H1 (cell line): ENCODE measurements at regions not wholly inside any gene's neighbourhood (a gene's known extent, or its start where the extent isn't known, plus 50 kb on each side); places are given as distances from the start of the nearest gene placed in this dataset.

Source experiments
- CTCF ChIA-PET: fragments of 300-600 bp; sonication (Branson Sonifier 250); formaldehyde crosslinking; loops from one replicate; lab custom pipeline; 2021; ENCODE audit not compliant: partially characterized antibody; lab: Charles Lee
- POLR2A ChIA-PET: fragments of 300-600 bp; sonication (Branson Sonifier 250); formaldehyde crosslinking; loops from one replicate; lab custom pipeline; 2021; ENCODE audit warnings: inconsistent platforms; ENCODE audit not compliant: partially characterized antibody; lab: Charles Lee
- DNase-seq, 2 experiments: peaks; one replicate each; pipeline versions ENCODE4 v3.0.0 to v3.0.0-alpha.2; 2010 to 2022; ENCODE audit warnings: low spot score in 2 of 2, low read depth in 1 of 2, mixed read lengths in 1 of 2
- FAIRE-seq: peaks from 2 replicates; lab custom pipeline; 2011; peaks lifted over from hg19 to GRCh38; lab: Jason Lieb, UNC
- H2AFZ ChIP-seq: 2 replicates; pipeline ENCODE4 v1.8.1; 2012; ENCODE audit warnings: low read length, inconsistent platforms
- H2AK5ac ChIP-seq: 2 replicates; pipeline ENCODE4 v1.6.1; 2013; ENCODE audit warnings: low read depth, low read length
- H2BK120ac ChIP-seq: replicated peaks from 2 replicates; pipeline ENCODE3; 2013; ENCODE audit warnings: low read depth, low read length, inconsistent platforms
- H2BK12ac ChIP-seq: 2 replicates; pipeline ENCODE4 v1.6.1; 2013; ENCODE audit warnings: low read depth, low read length
- H2BK15ac ChIP-seq: 2 replicates; pipeline ENCODE4 v1.6.1; 2013; ENCODE audit warnings: low read length
- H2BK20ac ChIP-seq: 2 replicates; pipeline ENCODE4 v1.6.1; 2013; ENCODE audit warnings: low read length
- H2BK5ac ChIP-seq: 2 replicates; pipeline ENCODE4 v1.6.1; 2013; ENCODE audit warnings: low read depth, low read length
- H3K14ac ChIP-seq: 2 replicates; pipeline ENCODE4 v1.6.1; 2013; ENCODE audit warnings: inconsistent platforms; ENCODE audit not compliant: insufficient read length
- H3K18ac ChIP-seq: 2 replicates; pipeline ENCODE4 v1.6.1; 2013; ENCODE audit warnings: low read length; ENCODE audit errors: extremely low read depth
- H3K23ac ChIP-seq: 2 replicates; pipeline ENCODE4 v1.6.1; 2013; ENCODE audit warnings: inconsistent platforms; ENCODE audit not compliant: insufficient read length
- H3K23me2 ChIP-seq: 2 replicates; pipeline ENCODE4 v1.6.1; 2013; ENCODE audit warnings: low read depth, low read length
- H3K27ac ChIP-seq: 2 replicates; pipeline ENCODE4 v1.6.1; 2011; ENCODE audit warnings: low read depth, low read length, inconsistent platforms
- H3K27me3 ChIP-seq, 4 experiments: replicated peaks in 1 of 4; 1 replicate in 1 of 4; 2 replicates in 3 of 4; pipeline versions ENCODE4 v1.6.1 to v1.8.1; 2011 to 2013; ENCODE audit warnings: low read length in 3 of 4, mild to moderate bottlenecking in 3 of 4, inconsistent platforms in 2 of 4, mixed read lengths in 2 of 4, moderate library complexity in 1 of 4; ENCODE audit not compliant: control insufficient read depth in 3 of 4, insufficient read depth in 3 of 4; ENCODE audit errors: extremely low read depth in 1 of 4
- H3K36me3 ChIP-seq, 4 experiments: 2 replicates each; pipeline versions ENCODE4 v1.6.1 to v1.8.1; 2011 to 2013; ENCODE audit warnings: mild to moderate bottlenecking in 4 of 4, low read length in 3 of 4, moderate library complexity in 2 of 4, control low read depth in 1 of 4, inconsistent platforms in 1 of 4; ENCODE audit not compliant: insufficient read depth in 4 of 4, control insufficient read depth in 2 of 4
- H3K4ac ChIP-seq: replicated peaks from 2 replicates; pipeline ENCODE3; 2013; ENCODE audit warnings: low read length, low read depth, mixed read lengths, inconsistent platforms; ENCODE audit not compliant: insufficient read length
- H3K4me1 ChIP-seq, 4 experiments: replicated peaks in 1 of 4; 1 replicate in 1 of 4; 2 replicates in 3 of 4; pipeline versions ENCODE4 v1.6.1 to v1.8.1; 2011 to 2013; ENCODE audit warnings: low read length in 3 of 4, inconsistent platforms in 2 of 4, mixed read lengths in 1 of 4; ENCODE audit not compliant: insufficient read depth in 4 of 4, control insufficient read depth in 3 of 4
- H3K4me2 ChIP-seq, 2 experiments: 2 replicates each; pipeline versions ENCODE4 v1.6.1 to v1.8.1; 2011 to 2013; ENCODE audit warnings: low read depth in 2 of 2, low read length in 2 of 2, control low read depth in 1 of 2, inconsistent platforms in 1 of 2, mild to moderate bottlenecking in 1 of 2; ENCODE audit not compliant: insufficient read depth in 1 of 2
- H3K4me3 ChIP-seq, 4 experiments: fragments of 200-600, 300-600 bp in 1 of 4; sonication (generic), shearing (Covaris generic), sonication (Bioruptor Twin) in 1 of 4; 2 replicates each; pipeline versions ENCODE4 v1.5.1 to v1.8.1; 2011 to 2016; ENCODE audit warnings: low read length in 4 of 4, low read depth in 3 of 4, control low read depth in 2 of 4, inconsistent platforms in 2 of 4, mild to moderate bottlenecking in 2 of 4, mixed read lengths in 1 of 4, moderate library complexity in 1 of 4; ENCODE audit not compliant: insufficient read depth in 2 of 4; ENCODE audit errors: extremely low read depth in 1 of 4
- H3K56ac ChIP-seq: replicated peaks from 2 replicates; pipeline ENCODE3; 2013; ENCODE audit warnings: low read depth, mild to moderate bottlenecking, mixed read lengths, low read length, inconsistent platforms; ENCODE audit not compliant: insufficient read length
- H3K79me1 ChIP-seq: 2 replicates; pipeline ENCODE4 v1.6.1; 2013; ENCODE audit warnings: low read depth, low read length, control low read depth
- H3K79me2 ChIP-seq, 2 experiments: 2 replicates each; pipeline versions ENCODE4 v1.6.1 to v1.8.1; 2012 to 2013; ENCODE audit warnings: low read length in 2 of 2, mild to moderate bottlenecking in 2 of 2, inconsistent platforms in 1 of 2; ENCODE audit not compliant: insufficient read depth in 2 of 2, control insufficient read depth in 1 of 2
- H3K9ac ChIP-seq, 4 experiments: replicated peaks in 1 of 4; 1 replicate in 1 of 4; 2 replicates in 3 of 4; pipeline versions ENCODE4 v1.6.1 to v1.8.1; 2011 to 2013; ENCODE audit warnings: low read depth in 3 of 4, low read length in 3 of 4, control low read depth in 2 of 4, mild to moderate bottlenecking in 2 of 4, moderate library complexity in 2 of 4, inconsistent platforms in 1 of 4; ENCODE audit errors: extremely low read depth in 1 of 4
- H3K9me3 ChIP-seq, 2 experiments: 2 replicates each; pipeline versions ENCODE4 v1.6.1 to v1.8.1; 2012 to 2013; ENCODE audit warnings: mild to moderate bottlenecking in 2 of 2, moderate library complexity in 2 of 2, control low read depth in 1 of 2, inconsistent platforms in 1 of 2, low read depth in 1 of 2, low read length in 1 of 2, mixed read lengths in 1 of 2; ENCODE audit not compliant: insufficient read depth in 2 of 2
- H4K20me1 ChIP-seq, 2 experiments: replicated peaks in 1 of 2; 2 replicates each; pipeline versions ENCODE3 to v1.8.1; 2011 to 2013; ENCODE audit warnings: inconsistent platforms in 2 of 2, low read length in 2 of 2, mild to moderate bottlenecking in 1 of 2; ENCODE audit not compliant: insufficient read depth in 2 of 2, control insufficient read depth in 1 of 2
- H4K5ac ChIP-seq: 2 replicates; pipeline ENCODE4 v1.6.1; 2013; ENCODE audit warnings: low read length, low read depth, mixed read lengths, inconsistent platforms; ENCODE audit not compliant: insufficient read length
- H4K8ac ChIP-seq: 2 replicates; pipeline ENCODE4 v1.8.0; 2013; ENCODE audit warnings: mild to moderate bottlenecking, moderate library complexity, low read length, inconsistent platforms; ENCODE audit not compliant: insufficient read depth; ENCODE audit errors: extremely low read depth
- H4K91ac ChIP-seq: replicated peaks from 2 replicates; pipeline ENCODE3; 2013; ENCODE audit warnings: low read length, mixed read lengths, inconsistent platforms; ENCODE audit not compliant: insufficient read length
- ATF2 ChIP-seq: IDR thresholded peaks from 2 replicates; pipeline ENCODE4 v1.6.1; 2012; ENCODE audit warnings: low read length, inconsistent platforms
- BRCA1 ChIP-seq: IDR thresholded peaks from 2 replicates; pipeline ENCODE4 v1.6.1; 2012; ENCODE audit warnings: low read depth, low read length, improper control_type of control experiment
- HDAC2 ChIP-seq, 2 experiments: fragments of 300-600 bp in 1 of 2; sonication (generic) in 1 of 2; IDR thresholded peaks; 2 replicates each; pipeline ENCODE4 v1.6.1; 2011 to 2012; ENCODE audit warnings: low read depth in 2 of 2, low read length in 2 of 2, mild to moderate bottlenecking in 2 of 2, moderate library complexity in 2 of 2, borderline replicate concordance in 1 of 2, inconsistent platforms in 1 of 2
- JUN ChIP-seq: IDR thresholded peaks from 2 replicates; pipeline ENCODE4 v1.6.1; 2011; ENCODE audit warnings: low read depth, mild to moderate bottlenecking, improper control_type of control experiment, low read length
- KDM5A ChIP-seq: fragments of 200-600 bp; IDR thresholded peaks from 2 replicates; pipeline ENCODE4 v1.7.1; 2012; ENCODE audit warnings: mild to moderate bottlenecking, low read length, inconsistent platforms, mixed read lengths
- RFX5 ChIP-seq: IDR thresholded peaks from 2 replicates; pipeline ENCODE4 v1.6.1; 2011; ENCODE audit warnings: low read depth, low read length, improper control_type of control experiment, borderline replicate concordance
- SRF ChIP-seq: IDR thresholded peaks from 2 replicates; pipeline ENCODE4 v1.6.1; 2011; ENCODE audit warnings: mild to moderate bottlenecking, low read depth, low read length, moderate library complexity
- TAF7 ChIP-seq: optimal IDR thresholded peaks from 2 replicates; pipeline ENCODE3; 2011; ENCODE audit warnings: low read depth, mild to moderate bottlenecking, inconsistent platforms, low read length, moderate library complexity, borderline replicate concordance
- WGBS, 2 experiments: shearing (Covaris generic) in 1 of 2; methylation state at CpG; one replicate each; pipeline versions ENCODE4 v1.1.6 to v1.1.7; 2013 to 2015; ENCODE audit warnings: low lambda C conversion rate in 2 of 2, mixed read lengths in 2 of 2, inconsistent platforms in 1 of 2, low coverage in 1 of 2, missing lambda C conversion rate in 1 of 2; ENCODE audit not compliant: insufficient replicate concordance in 2 of 2, insufficient coverage in 1 of 2, insufficient read length in 1 of 2; ENCODE audit errors: extremely low coverage in 1 of 2, missing lambda C conversion rate in 1 of 2; 5-methylcytosine and 5-hydroxymethylcytosine counted together

GRCh38 chr12:41819948-41820347 lies 324.7 kb downstream of the GXYLT1 start:
- no peak for TF ChIP-seq BRCA1
- no peak for TF ChIP-seq TAF7
- no peak for TF ChIP-seq SRF
- no peak for TF ChIP-seq RFX5
- no peak for TF ChIP-seq ATF2
- TF ChIP-seq JUN: no peak
- no peak for TF ChIP-seq HDAC2 (IDR thresholded peaks at IDR 0.05; ENCODE audit: borderline replicate concordance in 1 of 2, low read depth in 2 of 2, low read length in 2 of 2)
- TF ChIP-seq KDM5A: no peak
- POLR2A ChIA-PET: no interaction called here
- H2AK5ac ChIP-seq: no peak overlapping the region

More at GRCh38 chr12:41819948-41820347, 324.7 kb downstream of the GXYLT1 start:
- no peaks in the 10 kb centered on the region for H3K36me3 ChIP-seq
- CTCF ChIA-PET: interaction anchor here (2.0 kb wide), 1 partner anchor 24 kb away, joined by 7 read pairs; no protein-coding TSS in a partner anchor
- H3K23me2 ChIP-seq: no peaks in the 10 kb centered on the region; the same call in 1 of the 2 replicates
- H2BK15ac ChIP-seq: no peak overlapping the region
- FAIRE-seq (no peak), DNase-seq (no peak)
- no peak overlapping the region for H2AFZ ChIP-seq
- no peaks in the 10 kb centered on the region for H3K27me3 ChIP-seq
- no peaks in the 10 kb centered on the region for H3K79me2 ChIP-seq
- no peak overlapping the region for H3K4ac ChIP-seq
- no peaks in the 10 kb centered on the region for H4K20me1 ChIP-seq
- H3K23ac ChIP-seq: no peak overlapping the region
- H3K56ac ChIP-seq: no peak overlapping the region
- H3K4me1 ChIP-seq: no peaks in the 10 kb centered on the region
- WGBS, 2 experiments: 95% methylated on average over 3 of the region's 3 CpGs; no CpG with 5 or more reads in 1 of the 2 experiments
- H4K91ac ChIP-seq: no peak overlapping the region
- H3K27ac ChIP-seq: no peak overlapping the region
- no peak overlapping the region for H3K18ac ChIP-seq
- no peak overlapping the region for H3K9ac ChIP-seq
- no peak overlapping the region for H4K8ac ChIP-seq
- no peak overlapping the region for H2BK12ac ChIP-seq
- H4K5ac ChIP-seq: no peak overlapping the region
- H3K14ac ChIP-seq: no peak overlapping the region
- H2BK20ac ChIP-seq: no peak overlapping the region
- no peak overlapping the region for H2BK5ac ChIP-seq
- H3K9me3 ChIP-seq: peaks cover 0 to 3% of the 10 kb centered on the region in 2 experiments; a peak in 1 of 4 replicates
- no peaks in the 10 kb centered on the region for H3K79me1 ChIP-seq
- H2BK120ac ChIP-seq: no peak overlapping the region
- no peak overlapping the region for H3K4me3 ChIP-seq
- no peak overlapping the region for H3K4me2 ChIP-seq
